H1 (cell line): ENCODE measurements at regions not wholly inside any gene's neighbourhood (a gene's known extent, or its start where the extent isn't known, plus 50 kb on each side); places are given as distances from the start of the nearest gene placed in this dataset.

Source experiments
- CTCF ChIA-PET: fragments of 300-600 bp; sonication (Branson Sonifier 250); formaldehyde crosslinking; loops from one replicate; lab custom pipeline; 2021; ENCODE audit not compliant: partially characterized antibody; lab: Charles Lee
- POLR2A ChIA-PET: fragments of 300-600 bp; sonication (Branson Sonifier 250); formaldehyde crosslinking; loops from one replicate; lab custom pipeline; 2021; ENCODE audit warnings: inconsistent platforms; ENCODE audit not compliant: partially characterized antibody; lab: Charles Lee
- DNase-seq, 2 experiments: peaks; one replicate each; pipeline versions ENCODE4 v3.0.0 to v3.0.0-alpha.2; 2010 to 2022; ENCODE audit warnings: low spot score in 2 of 2, low read depth in 1 of 2, mixed read lengths in 1 of 2
- FAIRE-seq: peaks from 2 replicates; lab custom pipeline; 2011; peaks lifted over from hg19 to GRCh38; lab: Jason Lieb, UNC
- H2AFZ ChIP-seq: 2 replicates; pipeline ENCODE4 v1.8.1; 2012; ENCODE audit warnings: low read length, inconsistent platforms
- H2AK5ac ChIP-seq: 2 replicates; pipeline ENCODE4 v1.6.1; 2013; ENCODE audit warnings: low read depth, low read length
- H2BK120ac ChIP-seq: replicated peaks from 2 replicates; pipeline ENCODE3; 2013; ENCODE audit warnings: low read depth, low read length, inconsistent platforms
- H2BK12ac ChIP-seq: 2 replicates; pipeline ENCODE4 v1.6.1; 2013; ENCODE audit warnings: low read depth, low read length
- H2BK15ac ChIP-seq: 2 replicates; pipeline ENCODE4 v1.6.1; 2013; ENCODE audit warnings: low read length
- H2BK20ac ChIP-seq: 2 replicates; pipeline ENCODE4 v1.6.1; 2013; ENCODE audit warnings: low read length
- H2BK5ac ChIP-seq: 2 replicates; pipeline ENCODE4 v1.6.1; 2013; ENCODE audit warnings: low read depth, low read length
- H3K14ac ChIP-seq: 2 replicates; pipeline ENCODE4 v1.6.1; 2013; ENCODE audit warnings: inconsistent platforms; ENCODE audit not compliant: insufficient read length
- H3K18ac ChIP-seq: 2 replicates; pipeline ENCODE4 v1.6.1; 2013; ENCODE audit warnings: low read length; ENCODE audit errors: extremely low read depth
- H3K23ac ChIP-seq: 2 replicates; pipeline ENCODE4 v1.6.1; 2013; ENCODE audit warnings: inconsistent platforms; ENCODE audit not compliant: insufficient read length
- H3K23me2 ChIP-seq: 2 replicates; pipeline ENCODE4 v1.6.1; 2013; ENCODE audit warnings: low read depth, low read length
- H3K27ac ChIP-seq: 2 replicates; pipeline ENCODE4 v1.6.1; 2011; ENCODE audit warnings: low read depth, low read length, inconsistent platforms
- H3K27me3 ChIP-seq, 4 experiments: replicated peaks in 1 of 4; 1 replicate in 1 of 4; 2 replicates in 3 of 4; pipeline versions ENCODE4 v1.6.1 to v1.8.1; 2011 to 2013; ENCODE audit warnings: low read length in 3 of 4, mild to moderate bottlenecking in 3 of 4, inconsistent platforms in 2 of 4, mixed read lengths in 2 of 4, moderate library complexity in 1 of 4; ENCODE audit not compliant: control insufficient read depth in 3 of 4, insufficient read depth in 3 of 4; ENCODE audit errors: extremely low read depth in 1 of 4
- H3K36me3 ChIP-seq, 4 experiments: 2 replicates each; pipeline versions ENCODE4 v1.6.1 to v1.8.1; 2011 to 2013; ENCODE audit warnings: mild to moderate bottlenecking in 4 of 4, low read length in 3 of 4, moderate library complexity in 2 of 4, control low read depth in 1 of 4, inconsistent platforms in 1 of 4; ENCODE audit not compliant: insufficient read depth in 4 of 4, control insufficient read depth in 2 of 4
- H3K4ac ChIP-seq: replicated peaks from 2 replicates; pipeline ENCODE3; 2013; ENCODE audit warnings: low read length, low read depth, mixed read lengths, inconsistent platforms; ENCODE audit not compliant: insufficient read length
- H3K4me1 ChIP-seq, 4 experiments: replicated peaks in 1 of 4; 1 replicate in 1 of 4; 2 replicates in 3 of 4; pipeline versions ENCODE4 v1.6.1 to v1.8.1; 2011 to 2013; ENCODE audit warnings: low read length in 3 of 4, inconsistent platforms in 2 of 4, mixed read lengths in 1 of 4; ENCODE audit not compliant: insufficient read depth in 4 of 4, control insufficient read depth in 3 of 4
- H3K4me2 ChIP-seq, 2 experiments: 2 replicates each; pipeline versions ENCODE4 v1.6.1 to v1.8.1; 2011 to 2013; ENCODE audit warnings: low read depth in 2 of 2, low read length in 2 of 2, control low read depth in 1 of 2, inconsistent platforms in 1 of 2, mild to moderate bottlenecking in 1 of 2; ENCODE audit not compliant: insufficient read depth in 1 of 2
- H3K4me3 ChIP-seq, 4 experiments: fragments of 200-600, 300-600 bp in 1 of 4; sonication (generic), shearing (Covaris generic), sonication (Bioruptor Twin) in 1 of 4; 2 replicates each; pipeline versions ENCODE4 v1.5.1 to v1.8.1; 2011 to 2016; ENCODE audit warnings: low read length in 4 of 4, low read depth in 3 of 4, control low read depth in 2 of 4, inconsistent platforms in 2 of 4, mild to moderate bottlenecking in 2 of 4, mixed read lengths in 1 of 4, moderate library complexity in 1 of 4; ENCODE audit not compliant: insufficient read depth in 2 of 4; ENCODE audit errors: extremely low read depth in 1 of 4
- H3K56ac ChIP-seq: replicated peaks from 2 replicates; pipeline ENCODE3; 2013; ENCODE audit warnings: low read depth, mild to moderate bottlenecking, mixed read lengths, low read length, inconsistent platforms; ENCODE audit not compliant: insufficient read length
- H3K79me1 ChIP-seq: 2 replicates; pipeline ENCODE4 v1.6.1; 2013; ENCODE audit warnings: low read depth, low read length, control low read depth
- H3K79me2 ChIP-seq, 2 experiments: 2 replicates each; pipeline versions ENCODE4 v1.6.1 to v1.8.1; 2012 to 2013; ENCODE audit warnings: low read length in 2 of 2, mild to moderate bottlenecking in 2 of 2, inconsistent platforms in 1 of 2; ENCODE audit not compliant: insufficient read depth in 2 of 2, control insufficient read depth in 1 of 2
- H3K9ac ChIP-seq, 4 experiments: replicated peaks in 1 of 4; 1 replicate in 1 of 4; 2 replicates in 3 of 4; pipeline versions ENCODE4 v1.6.1 to v1.8.1; 2011 to 2013; ENCODE audit warnings: low read depth in 3 of 4, low read length in 3 of 4, control low read depth in 2 of 4, mild to moderate bottlenecking in 2 of 4, moderate library complexity in 2 of 4, inconsistent platforms in 1 of 4; ENCODE audit errors: extremely low read depth in 1 of 4
- H3K9me3 ChIP-seq, 2 experiments: 2 replicates each; pipeline versions ENCODE4 v1.6.1 to v1.8.1; 2012 to 2013; ENCODE audit warnings: mild to moderate bottlenecking in 2 of 2, moderate library complexity in 2 of 2, control low read depth in 1 of 2, inconsistent platforms in 1 of 2, low read depth in 1 of 2, low read length in 1 of 2, mixed read lengths in 1 of 2; ENCODE audit not compliant: insufficient read depth in 2 of 2
- H4K20me1 ChIP-seq, 2 experiments: replicated peaks in 1 of 2; 2 replicates each; pipeline versions ENCODE3 to v1.8.1; 2011 to 2013; ENCODE audit warnings: inconsistent platforms in 2 of 2, low read length in 2 of 2, mild to moderate bottlenecking in 1 of 2; ENCODE audit not compliant: insufficient read depth in 2 of 2, control insufficient read depth in 1 of 2
- H4K5ac ChIP-seq: 2 replicates; pipeline ENCODE4 v1.6.1; 2013; ENCODE audit warnings: low read length, low read depth, mixed read lengths, inconsistent platforms; ENCODE audit not compliant: insufficient read length
- H4K8ac ChIP-seq: 2 replicates; pipeline ENCODE4 v1.8.0; 2013; ENCODE audit warnings: mild to moderate bottlenecking, moderate library complexity, low read length, inconsistent platforms; ENCODE audit not compliant: insufficient read depth; ENCODE audit errors: extremely low read depth
- H4K91ac ChIP-seq: replicated peaks from 2 replicates; pipeline ENCODE3; 2013; ENCODE audit warnings: low read length, mixed read lengths, inconsistent platforms; ENCODE audit not compliant: insufficient read length
- CBX5 ChIP-seq: fragments of 300-800, 300-1000 bp; sonication (generic); IDR thresholded peaks from 2 replicates; pipeline ENCODE4 v1.7.1; 2016; ENCODE audit warnings: antibody characterized with exemption, low read length, low read depth
- CEBPB ChIP-seq: IDR thresholded peaks from 2 replicates; pipeline ENCODE4 v1.6.1; 2012; ENCODE audit warnings: low read depth, low read length
- CREB1 ChIP-seq: IDR thresholded peaks from 2 replicates; pipeline ENCODE4 v1.6.1; 2012; ENCODE audit warnings: inconsistent platforms
- GABPA ChIP-seq: IDR thresholded peaks from 2 replicates; pipeline ENCODE4 v1.6.1; 2011; ENCODE audit warnings: mild to moderate bottlenecking, low read length, moderate library complexity, borderline replicate concordance; ENCODE audit not compliant: insufficient read depth
- GTF2F1 ChIP-seq: IDR thresholded peaks from 2 replicates; pipeline ENCODE4 v1.6.1; 2012; ENCODE audit warnings: low read depth, low read length, improper control_type of control experiment, borderline replicate concordance
- HDAC6 ChIP-seq: IDR thresholded peaks from one replicate; pipeline ENCODE4 v1.7.1; 2012; ENCODE audit warnings: low read depth, mild to moderate bottlenecking, inconsistent platforms, low read length, moderate library complexity
- JUN ChIP-seq: IDR thresholded peaks from 2 replicates; pipeline ENCODE4 v1.6.1; 2011; ENCODE audit warnings: low read depth, mild to moderate bottlenecking, improper control_type of control experiment, low read length
- POU5F1 ChIP-seq: IDR thresholded peaks from 2 replicates; pipeline ENCODE4 v1.6.1; 2011; ENCODE audit warnings: low read depth, mild to moderate bottlenecking, low read length, moderate library complexity
- RFX5 ChIP-seq: IDR thresholded peaks from 2 replicates; pipeline ENCODE4 v1.6.1; 2011; ENCODE audit warnings: low read depth, low read length, improper control_type of control experiment, borderline replicate concordance
- SAP30 ChIP-seq: fragments of 300-600 bp; sonication (generic); IDR thresholded peaks from 2 replicates; pipeline ENCODE4 v1.7.1; 2012; ENCODE audit warnings: low read length, moderate library complexity, mild to moderate bottlenecking, inconsistent platforms; ENCODE audit not compliant: insufficient read depth, insufficient replicate concordance
- SIN3A ChIP-seq, 2 experiments: IDR thresholded peaks in 1 of 2; conservative IDR thresholded peaks in 1 of 2; 2 replicates each; pipeline ENCODE4 v1.6.1; 2011 to 2012; ENCODE audit warnings: low read length in 2 of 2, improper control_type of control experiment in 1 of 2, low read depth in 1 of 2, mild to moderate bottlenecking in 1 of 2
- SP1 ChIP-seq: IDR thresholded peaks from 2 replicates; pipeline ENCODE4 v1.6.1; 2011; ENCODE audit warnings: low read depth, low read length
- WGBS, 2 experiments: shearing (Covaris generic) in 1 of 2; methylation state at CpG; one replicate each; pipeline versions ENCODE4 v1.1.6 to v1.1.7; 2013 to 2015; ENCODE audit warnings: low lambda C conversion rate in 2 of 2, mixed read lengths in 2 of 2, inconsistent platforms in 1 of 2, low coverage in 1 of 2, missing lambda C conversion rate in 1 of 2; ENCODE audit not compliant: insufficient replicate concordance in 2 of 2, insufficient coverage in 1 of 2, insufficient read length in 1 of 2; ENCODE audit errors: extremely low coverage in 1 of 2, missing lambda C conversion rate in 1 of 2; 5-methylcytosine and 5-hydroxymethylcytosine counted together
- TF ChIP-seq, protein P1 (sequence below): IDR thresholded peaks from 2 replicates; pipeline ENCODE4 v1.6.1; 2012; ENCODE audit warnings: inconsistent platforms

DNA sequence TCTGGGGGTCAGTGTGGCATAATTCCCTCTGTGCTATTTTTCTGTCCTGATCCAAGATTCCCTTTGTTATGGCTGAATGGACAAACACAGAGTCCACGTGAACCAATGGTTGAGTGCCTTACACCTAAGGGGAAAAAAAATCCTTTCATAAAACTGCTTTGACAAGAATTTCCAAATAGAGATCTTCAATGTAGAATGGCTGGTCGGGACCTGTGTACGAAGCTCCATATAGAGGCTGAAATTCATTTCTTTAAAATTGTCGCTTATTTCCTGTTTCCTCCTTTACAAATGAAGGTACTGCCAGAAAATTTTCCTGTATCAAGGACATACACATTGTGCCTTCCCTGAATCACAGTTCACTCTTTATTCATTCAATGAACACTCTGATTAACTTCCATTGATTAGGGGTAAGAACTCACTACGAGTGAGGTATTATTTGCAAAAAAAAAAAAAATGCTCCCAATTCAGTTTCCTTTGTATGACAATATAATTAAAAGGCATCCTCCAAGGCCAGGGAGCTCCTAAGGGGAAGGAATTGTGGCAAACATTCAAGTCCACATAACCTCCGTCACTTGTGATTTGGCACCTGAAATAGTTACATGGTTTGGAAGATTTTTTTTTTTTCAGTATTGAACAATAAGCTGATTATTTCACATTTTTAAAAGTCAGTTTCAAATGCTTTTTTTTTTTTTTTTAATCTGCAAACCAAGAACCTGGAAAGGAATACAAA, 293.8 kb downstream of the MEX3B start:
- H3K4me2 ChIP-seq = peak overlapping the region in 1 of 2 experiments; percentile 6; a peak in 2 of 4 replicates
- TF ChIP-seq, protein P1, sequence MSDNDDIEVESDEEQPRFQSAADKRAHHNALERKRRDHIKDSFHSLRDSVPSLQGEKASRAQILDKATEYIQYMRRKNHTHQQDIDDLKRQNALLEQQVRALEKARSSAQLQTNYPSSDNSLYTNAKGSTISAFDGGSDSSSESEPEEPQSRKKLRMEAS = no peak
- TF ChIP-seq GABPA = no peak
- no peak for TF ChIP-seq POU5F1
- no peak for TF ChIP-seq GTF2F1
- no peak for TF ChIP-seq RFX5
- no peak for TF ChIP-seq JUN
- no peak for TF ChIP-seq CREB1
- TF ChIP-seq SP1 = no peak
- TF ChIP-seq SAP30 = no peak
- TF ChIP-seq CBX5 = no peak
- no peak for TF ChIP-seq HDAC6
- TF ChIP-seq CEBPB = no peak
- TF ChIP-seq SIN3A (conservative IDR thresholded peaks at IDR 0.05 in 1 of 2, IDR thresholded peaks at IDR 0.05 in 1 of 2; ENCODE audit: low read depth in 1 of 2, low read length in 2 of 2) = no peak

More for the DNA sequence above, 293.8 kb downstream of the MEX3B start:
- DNase-seq = no peak
- H3K56ac ChIP-seq = no peak overlapping the region
- H3K18ac ChIP-seq = no peak overlapping the region
- peaks cover 10% of the 10 kb centered on the region; the same call in 1 of the 2 replicates for H3K79me1 ChIP-seq
- H2BK15ac ChIP-seq = no peak overlapping the region
- H2BK12ac ChIP-seq = no peak overlapping the region
- ChIA-PET POLR2A (interaction anchor here (0.9 to 1.9 kb wide), 4 partner anchors 7 to 78 kb away, joined by 3 to 8 read pairs (median 4); no protein-coding TSS in a partner anchor), CTCF (interaction anchor here (0.6 to 1.4 kb wide), 9 partner anchors 10 to 550 kb away, joined by 3 to 5 read pairs (median 4); no protein-coding TSS in a partner anchor)
- no peak overlapping the region for H2BK120ac ChIP-seq
- no peak overlapping the region for H2AK5ac ChIP-seq
- H4K20me1 ChIP-seq = peaks cover 0 to 1% of the 10 kb centered on the region in 2 experiments
- H3K36me3 ChIP-seq = no peaks in the 10 kb centered on the region
- H3K23ac ChIP-seq = no peak overlapping the region
- no peak overlapping the region for H3K27ac ChIP-seq
- H2BK5ac ChIP-seq = no peak overlapping the region
- no peaks in the 10 kb centered on the region for H3K79me2 ChIP-seq
- H4K8ac ChIP-seq = no peak overlapping the region
- no peak overlapping the region for H2BK20ac ChIP-seq
- H3K9ac ChIP-seq = no peak overlapping the region
- no peak overlapping the region for H4K91ac ChIP-seq
- H3K23me2 ChIP-seq = no peaks in the 10 kb centered on the region
- no peaks in the 10 kb centered on the region for H3K27me3 ChIP-seq
- H3K4me1 ChIP-seq = peaks cover 0 to 19% (median 11%) of the 10 kb centered on the region in 4 experiments; a peak in 3 of 7 replicates
- no peak overlapping the region for H3K4ac ChIP-seq
- no peak overlapping the region for H3K4me3 ChIP-seq
- no peaks in the 10 kb centered on the region for H3K9me3 ChIP-seq
- FAIRE-seq = no peak
- H4K5ac ChIP-seq = no peak overlapping the region
- no peak overlapping the region for H2AFZ ChIP-seq
- H3K14ac ChIP-seq = no peak overlapping the region
- WGBS, 2 experiments = 83% methylated on average over 6 of the region's 6 CpGs; no CpG with 5 or more reads in 1 of the 2 experiments
